Karpas-422 (cell line): ENCODE measurements at regions not wholly inside any gene's neighbourhood (a gene's known extent, or its start where the extent isn't known, plus 50 kb on each side); places are given as distances from the start of the nearest gene placed in this dataset.

Source experiments
- DNase-seq: peaks from one replicate; pipeline ENCODE4 v3.0.0-alpha.2; 2015
- H2AFZ ChIP-seq: fragments of 200-600 bp; sonication (generic); 2 replicates; pipeline ENCODE4 v1.6.1; 2014; ENCODE audit warnings: antibody characterized with exemption, low read length, mixed read lengths
- H3K27ac ChIP-seq: fragments of 200-600 bp; sonication (generic); 2 replicates; pipeline ENCODE4 v1.5.1; 2014; ENCODE audit warnings: mild to moderate bottlenecking, low read length, moderate library complexity
- H3K27me3 ChIP-seq: fragments of 200-600 bp; sonication (generic); 2 replicates; pipeline ENCODE4 v1.6.1; 2014; ENCODE audit warnings: low read length, mixed read lengths
- H3K36me3 ChIP-seq: fragments of 200-600 bp; sonication (generic); 2 replicates; pipeline ENCODE4 v1.6.1; 2014; ENCODE audit warnings: low read length, mixed read lengths; ENCODE audit not compliant: insufficient read depth
- H3K4me1 ChIP-seq: fragments of 200-600 bp; sonication (generic); 2 replicates; pipeline ENCODE4 v1.6.1; 2014; ENCODE audit warnings: mild to moderate bottlenecking, low read length, mixed read lengths
- H3K4me2 ChIP-seq: fragments of 200-600 bp; sonication (generic); 2 replicates; pipeline ENCODE4 v1.6.1; 2014; ENCODE audit warnings: low read length, low read depth, mild to moderate bottlenecking; ENCODE audit not compliant: poor library complexity, severe bottlenecking
- H3K4me3 ChIP-seq: fragments of 200-600 bp; sonication (generic); 2 replicates; pipeline ENCODE4 v1.5.1; 2014; ENCODE audit warnings: mild to moderate bottlenecking, antibody characterized with exemption, low read length, mixed read lengths
- H3K79me2 ChIP-seq: fragments of 200-600 bp; sonication (generic); 2 replicates; pipeline ENCODE4 v1.6.1; 2014; ENCODE audit warnings: mild to moderate bottlenecking, low read length, mixed read lengths
- H3K9ac ChIP-seq: fragments of 200-600 bp; sonication (generic); 2 replicates; pipeline ENCODE4 v1.6.0; 2014; ENCODE audit warnings: low read length
- H3K9me2 ChIP-seq: fragments of 200-600 bp; sonication (generic), shearing (Covaris generic); replicated peaks from 2 replicates; pipeline ENCODE4 v1.6.0; 2014; ENCODE audit warnings: mild to moderate bottlenecking, low read length, moderate library complexity; ENCODE audit not compliant: insufficient read depth
- H3K9me3 ChIP-seq: fragments of 300-700, 200-600 bp; sonication (generic); 2 replicates; pipeline ENCODE4 v1.6.1; 2014; ENCODE audit warnings: low read length, mixed read lengths
- H4K20me1 ChIP-seq: fragments of 200-600 bp; sonication (generic); 2 replicates; pipeline ENCODE4 v1.6.1; 2014; ENCODE audit warnings: mild to moderate bottlenecking, antibody characterized with exemption, low read length, low read depth; ENCODE audit not compliant: insufficient read depth

- no peak overlapping the region for H3K9ac ChIP-seq
- H3K9me3 ChIP-seq = no peaks in the 10 kb centered on the region
- no peaks in the 10 kb centered on the region for H3K36me3 ChIP-seq
- H3K79me2 ChIP-seq = no peaks in the 10 kb centered on the region
- no peak overlapping the region for H3K4me2 ChIP-seq
- no peaks in the 10 kb centered on the region for H3K9me2 ChIP-seq
- H4K20me1 ChIP-seq = no peaks in the 10 kb centered on the region
- H3K27ac ChIP-seq = no peak overlapping the region
- no peak overlapping the region for H3K4me3 ChIP-seq
- H3K4me1 ChIP-seq = no peaks in the 10 kb centered on the region
- no peaks in the 10 kb centered on the region for H3K27me3 ChIP-seq
- DNase-seq = no peak
- no peak overlapping the region for H2AFZ ChIP-seq
Observed at GRCh38 chr14:104436741-104437701, 142.5 kb upstream of the C14orf180 start.

DNA sequence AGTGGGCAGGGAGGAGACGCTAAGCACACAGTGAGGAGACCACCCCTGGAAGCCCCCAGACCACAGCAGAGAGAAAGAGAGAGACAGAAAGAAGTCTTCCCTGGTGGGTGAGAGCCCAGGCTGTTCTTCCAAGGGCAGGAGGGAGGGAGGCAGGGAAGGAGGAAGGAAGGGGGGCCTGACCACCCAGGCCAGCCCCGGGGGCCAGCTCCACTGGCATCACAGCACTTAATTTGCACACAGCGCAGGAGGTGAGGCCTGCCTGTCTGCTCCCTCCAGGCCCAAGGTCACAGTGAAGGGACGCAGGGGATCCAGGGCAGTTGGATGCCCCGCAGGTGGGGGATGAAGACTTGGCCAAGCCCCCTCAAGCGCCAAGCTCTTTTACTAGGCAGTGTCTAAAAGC is 141.9 kb upstream of the C14orf180 start:
- no peaks in the 10 kb centered on the region for H4K20me1 ChIP-seq
- DNase-seq = no peak
- no peak overlapping the region for H3K4me3 ChIP-seq
- no peak overlapping the region for H3K9ac ChIP-seq
- no peaks in the 10 kb centered on the region for H3K27me3 ChIP-seq
- H3K9me3 ChIP-seq = no peaks in the 10 kb centered on the region
- no peaks in the 10 kb centered on the region for H3K4me1 ChIP-seq
- H3K4me2 ChIP-seq = no peak overlapping the region
- no peak overlapping the region for H3K27ac ChIP-seq
- no peaks in the 10 kb centered on the region for H3K79me2 ChIP-seq
- no peaks in the 10 kb centered on the region for H3K9me2 ChIP-seq
- H2AFZ ChIP-seq = no peak overlapping the region
- H3K36me3 ChIP-seq = no peaks in the 10 kb centered on the region

GRCh38 chr14:104438166-104438887 is 141.2 kb upstream of the C14orf180 start:
- no peak overlapping the region for H3K4me3 ChIP-seq
- H3K4me1 ChIP-seq = peaks cover 3% of the 10 kb centered on the region; the same call in 1 of the 2 replicates
- no peaks in the 10 kb centered on the region for H3K9me2 ChIP-seq
- no peaks in the 10 kb centered on the region for H4K20me1 ChIP-seq
- H3K36me3 ChIP-seq = no peaks in the 10 kb centered on the region
- no peak for DNase-seq
- no peaks in the 10 kb centered on the region for H3K27me3 ChIP-seq
- no peaks in the 10 kb centered on the region for H3K79me2 ChIP-seq
- no peak overlapping the region for H2AFZ ChIP-seq
- no peak overlapping the region for H3K27ac ChIP-seq
- H3K9me3 ChIP-seq = no peaks in the 10 kb centered on the region
- no peak overlapping the region for H3K4me2 ChIP-seq
- H3K9ac ChIP-seq = no peak overlapping the region

DNA sequence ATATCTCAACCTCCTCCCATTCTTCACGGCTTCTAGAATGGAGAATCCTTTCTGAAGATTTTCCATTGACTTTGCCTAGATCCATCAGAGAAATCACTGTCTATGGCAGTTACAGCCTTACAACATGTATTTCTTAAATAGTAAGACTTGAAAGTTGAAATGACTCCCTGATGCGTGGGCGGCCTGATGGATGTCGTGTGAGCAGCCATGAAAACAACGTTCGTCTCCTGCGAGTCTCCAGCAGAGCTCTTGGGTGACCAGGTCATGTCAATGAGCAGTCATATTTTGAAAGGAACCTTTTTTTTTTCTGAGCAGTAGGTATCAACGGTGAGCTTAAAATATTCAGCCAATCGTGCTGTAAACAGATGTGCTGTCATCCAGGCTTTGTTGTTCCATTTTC is 139.9 kb upstream of the C14orf180 start:
- no peak for DNase-seq
- Histone ChIP-seq H3K27me3 (no peaks in the 10 kb centered on the region; the same call in 1 of the 2 replicates), H3K9me2 (no peaks in the 10 kb centered on the region), H3K4me3 (no peak overlapping the region), H4K20me1 (no peaks in the 10 kb centered on the region), H3K79me2 (no peaks in the 10 kb centered on the region), H3K9me3 (no peaks in the 10 kb centered on the region), H2AFZ (no peak overlapping the region), H3K4me2 (no peak overlapping the region), H3K9ac (no peak overlapping the region), H3K36me3 (no peaks in the 10 kb centered on the region), H3K27ac (no peak overlapping the region), H3K4me1 (peaks cover 8% of the 10 kb centered on the region)

- H2AFZ ChIP-seq = no peak overlapping the region
- H3K4me3 ChIP-seq = no peak overlapping the region
- DNase-seq = no peak
- H3K9ac ChIP-seq = no peak overlapping the region
- H3K4me2 ChIP-seq = no peak overlapping the region
- no peak overlapping the region for H3K27ac ChIP-seq
- no peaks in the 10 kb centered on the region for H3K9me2 ChIP-seq
- H3K4me1 ChIP-seq = peaks cover 8% of the 10 kb centered on the region
- H3K27me3 ChIP-seq = no peaks in the 10 kb centered on the region; the same call in 1 of the 2 replicates
- no peaks in the 10 kb centered on the region for H3K79me2 ChIP-seq
- no peaks in the 10 kb centered on the region for H3K9me3 ChIP-seq
- no peaks in the 10 kb centered on the region for H4K20me1 ChIP-seq
- H3K36me3 ChIP-seq = no peaks in the 10 kb centered on the region
Observed at GRCh38 chr14:104440297-104440956, 139.1 kb upstream of the C14orf180 start.

DNA sequence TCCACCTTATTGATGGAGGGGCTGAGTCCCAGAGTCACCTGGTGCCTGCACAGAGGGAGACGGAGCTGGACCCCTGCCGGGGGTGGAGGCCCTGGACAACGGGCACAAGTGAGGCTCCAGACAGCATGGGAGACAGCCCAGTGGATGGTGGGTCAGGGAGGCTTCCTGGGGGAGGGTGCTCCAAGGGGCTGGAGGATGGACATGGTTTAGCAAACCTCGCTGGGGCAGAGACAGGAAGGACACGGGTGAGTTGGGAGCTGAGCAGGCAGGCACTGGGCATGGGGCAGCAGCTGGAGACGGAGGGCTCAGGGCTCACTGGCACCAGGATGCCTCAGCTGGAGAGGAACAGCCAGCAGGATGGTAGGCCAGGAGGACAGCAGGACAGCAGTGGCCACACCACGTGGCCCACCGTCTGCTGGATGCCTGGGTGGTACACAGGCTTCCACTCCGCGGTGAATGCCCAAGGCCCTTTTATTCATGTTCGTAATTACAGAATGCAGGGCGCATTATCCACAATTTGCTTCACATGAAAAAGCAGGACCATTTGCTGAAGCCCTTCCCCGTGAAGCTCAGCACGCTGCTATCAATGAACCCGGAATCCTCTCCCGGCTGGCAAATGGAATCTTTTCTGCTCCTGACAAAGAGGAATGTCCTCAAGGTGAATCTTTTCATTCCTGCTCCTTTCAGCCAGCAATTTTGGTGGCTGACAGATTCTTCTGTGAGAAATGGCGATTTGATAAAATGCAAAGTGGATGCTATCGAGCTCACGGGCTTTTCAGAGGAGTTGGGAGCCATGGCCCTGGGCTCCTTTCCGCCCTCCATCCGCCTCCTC is 138.1 kb upstream of the C14orf180 start:
- Histone ChIP-seq H4K20me1 (no peaks in the 10 kb centered on the region), H2AFZ (no peak overlapping the region), H3K4me3 (no peak overlapping the region), H3K9me2 (no peaks in the 10 kb centered on the region), H3K27me3 (no peaks in the 10 kb centered on the region; the same call in 1 of the 2 replicates), H3K4me1 (peaks cover 8% of the 10 kb centered on the region), H3K9me3 (no peaks in the 10 kb centered on the region), H3K4me2 (no peak overlapping the region), H3K9ac (no peak overlapping the region), H3K36me3 (no peaks in the 10 kb centered on the region), H3K27ac (no peak overlapping the region), H3K79me2 (no peaks in the 10 kb centered on the region)
- DNase-seq = no peak

DNA sequence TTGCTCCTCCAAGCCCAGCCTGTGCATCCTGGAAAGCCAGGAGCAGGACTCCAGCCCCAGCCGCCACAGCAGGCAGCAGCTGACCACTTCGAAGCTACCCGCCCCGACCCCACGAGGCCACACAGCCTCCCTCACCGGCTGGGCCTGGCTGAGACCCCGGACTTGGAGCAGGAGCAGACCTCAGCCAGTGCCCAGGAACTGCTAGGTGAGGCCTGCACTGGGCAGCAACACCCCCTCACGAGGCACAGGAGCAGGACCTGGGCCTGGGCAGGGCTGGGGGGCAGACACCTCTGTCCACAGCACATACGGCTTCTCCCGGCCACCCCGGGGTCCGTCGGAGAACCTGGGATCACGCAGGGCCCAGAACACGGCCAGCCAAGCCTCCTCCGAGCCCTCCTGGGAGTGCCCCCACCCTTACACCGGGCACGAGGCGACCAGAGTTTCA is 137.4 kb upstream of the C14orf180 start:
- H4K20me1 ChIP-seq = no peaks in the 10 kb centered on the region
- no peak for DNase-seq
- H2AFZ ChIP-seq = no peak overlapping the region

More for the DNA sequence above, 137.4 kb upstream of the C14orf180 start:
- H3K79me2 ChIP-seq = no peaks in the 10 kb centered on the region
- no peaks in the 10 kb centered on the region for H3K9me2 ChIP-seq
- H3K9me3 ChIP-seq = no peaks in the 10 kb centered on the region
- H3K36me3 ChIP-seq = no peaks in the 10 kb centered on the region
- H3K27ac ChIP-seq = no peak overlapping the region
- H3K27me3 ChIP-seq = no peaks in the 10 kb centered on the region; the same call in 1 of the 2 replicates
- H3K4me2 ChIP-seq = no peak overlapping the region
- no peak overlapping the region for H3K9ac ChIP-seq
- peaks cover 8% of the 10 kb centered on the region for H3K4me1 ChIP-seq
- no peak overlapping the region for H3K4me3 ChIP-seq
